ENCODE measurements at regions not wholly inside any gene's neighbourhood (a gene's known extent, or its start where the extent isn't known, plus 50 kb on each side); places are given as distances from the start of the nearest gene placed in this dataset.

DNA sequence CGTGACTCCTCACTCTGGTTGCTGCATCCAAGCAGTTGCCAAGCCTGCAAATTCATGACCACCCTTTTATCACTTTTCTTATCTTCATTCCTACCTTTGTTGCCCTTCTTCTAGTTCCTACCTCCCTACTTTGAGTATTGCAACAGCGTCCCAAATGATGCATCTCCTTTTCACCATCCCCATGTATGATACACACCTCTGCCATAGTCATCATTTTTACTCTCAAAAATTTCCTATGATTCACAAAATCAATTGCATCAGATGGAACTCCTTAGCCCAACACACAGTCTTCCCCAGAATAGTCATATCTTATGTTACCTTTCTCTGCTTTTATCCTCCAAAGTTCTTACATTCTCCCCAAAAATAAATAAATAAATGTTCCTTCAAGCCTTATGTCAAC, 262.6 kb downstream of the TBL1XR1 start:
- TF ChIP-seq, protein P1, sequence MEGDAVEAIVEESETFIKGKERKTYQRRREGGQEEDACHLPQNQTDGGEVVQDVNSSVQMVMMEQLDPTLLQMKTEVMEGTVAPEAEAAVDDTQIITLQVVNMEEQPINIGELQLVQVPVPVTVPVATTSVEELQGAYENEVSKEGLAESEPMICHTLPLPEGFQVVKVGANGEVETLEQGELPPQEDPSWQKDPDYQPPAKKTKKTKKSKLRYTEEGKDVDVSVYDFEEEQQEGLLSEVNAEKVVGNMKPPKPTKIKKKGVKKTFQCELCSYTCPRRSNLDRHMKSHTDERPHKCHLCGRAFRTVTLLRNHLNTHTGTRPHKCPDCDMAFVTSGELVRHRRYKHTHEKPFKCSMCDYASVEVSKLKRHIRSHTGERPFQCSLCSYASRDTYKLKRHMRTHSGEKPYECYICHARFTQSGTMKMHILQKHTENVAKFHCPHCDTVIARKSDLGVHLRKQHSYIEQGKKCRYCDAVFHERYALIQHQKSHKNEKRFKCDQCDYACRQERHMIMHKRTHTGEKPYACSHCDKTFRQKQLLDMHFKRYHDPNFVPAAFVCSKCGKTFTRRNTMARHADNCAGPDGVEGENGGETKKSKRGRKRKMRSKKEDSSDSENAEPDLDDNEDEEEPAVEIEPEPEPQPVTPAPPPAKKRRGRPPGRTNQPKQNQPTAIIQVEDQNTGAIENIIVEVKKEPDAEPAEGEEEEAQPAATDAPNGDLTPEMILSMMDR (conservative IDR thresholded peaks at IDR 0.05; ENCODE audit: low read depth, low read length): no peak
- Histone ChIP-seq H3K4me3 (IDR thresholded peaks at IDR 0.05; ENCODE audit: insufficient read depth, low read depth, low read length) (no peak overlapping the region), H2AFZ (ENCODE audit: low read depth) (no peak overlapping the region), H3K9ac (no peak overlapping the region), H3K79me2 (ENCODE audit: insufficient read depth, low read depth) (no peaks in the 10 kb centered on the region), H3K4me1 (ENCODE audit: low read depth, poor library complexity, severe bottlenecking) (peaks cover 2% of the 10 kb centered on the region), H3K27ac (no peak overlapping the region), H3K36me3 (ENCODE audit: insufficient read depth) (no peaks in the 10 kb centered on the region), H3K27me3 (ENCODE audit: insufficient read depth, low read depth) (no peaks in the 10 kb centered on the region), H4K20me1 (ENCODE audit: insufficient read depth) (no peaks in the 10 kb centered on the region), H3K4me2 (no peak overlapping the region)

DNA sequence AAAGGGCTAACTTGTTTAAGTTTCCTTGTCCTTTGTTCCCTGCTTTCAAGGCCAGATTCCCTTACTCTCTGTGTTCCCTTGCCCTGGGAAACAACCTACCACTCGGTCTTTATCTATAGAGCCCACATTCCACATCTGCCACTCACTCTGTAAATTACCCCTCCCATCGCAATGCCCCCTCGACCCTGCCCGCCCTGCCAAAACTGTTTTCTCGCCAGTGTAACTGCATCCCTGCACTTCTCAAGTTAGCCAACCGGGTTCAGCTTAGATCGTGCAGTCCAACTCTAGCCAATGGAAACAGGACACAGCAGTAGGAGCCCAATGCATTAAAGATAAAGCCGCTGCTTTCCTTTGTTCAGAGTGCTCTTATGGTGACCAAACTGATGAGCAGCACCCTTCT, 263.6 kb downstream of the TBL1XR1 start:
- Histone ChIP-seq H3K79me2 (ENCODE audit: insufficient read depth, low read depth) (no peaks in the 10 kb centered on the region), H3K27ac (no peak overlapping the region), H3K4me2 (no peak overlapping the region), H3K4me3 (IDR thresholded peaks at IDR 0.05; ENCODE audit: insufficient read depth, low read depth, low read length) (no peak overlapping the region), H3K9ac (no peak overlapping the region), H2AFZ (ENCODE audit: low read depth) (no peak overlapping the region), H3K27me3 (ENCODE audit: insufficient read depth, low read depth) (no peaks in the 10 kb centered on the region), H3K36me3 (ENCODE audit: insufficient read depth) (no peaks in the 10 kb centered on the region), H4K20me1 (ENCODE audit: insufficient read depth) (no peaks in the 10 kb centered on the region), H3K4me1 (ENCODE audit: low read depth, poor library complexity, severe bottlenecking) (no peaks in the 10 kb centered on the region)
- TF ChIP-seq, protein P1 (conservative IDR thresholded peaks at IDR 0.05; ENCODE audit: low read depth, low read length): no peak

DNA sequence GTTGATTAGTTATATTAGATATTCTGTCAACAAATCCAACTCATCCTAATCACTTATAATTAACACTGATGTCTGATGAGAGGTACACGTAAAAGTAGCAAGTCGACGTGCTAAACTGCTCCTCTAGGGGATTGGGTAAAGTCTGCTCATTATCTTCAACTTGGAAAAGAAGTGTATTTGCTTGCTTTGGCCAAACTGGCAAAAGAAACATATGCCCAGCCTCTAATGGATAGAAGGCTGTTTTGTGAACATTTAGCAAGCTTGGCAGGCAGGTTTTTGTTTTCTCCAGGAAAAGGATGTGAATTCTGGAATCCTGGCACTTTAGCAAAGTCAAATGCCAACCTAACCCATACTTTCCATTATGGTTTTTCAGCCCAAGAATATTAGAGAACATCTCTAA, 264.8 kb downstream of the TBL1XR1 start:
- H3K4me1 ChIP-seq (ENCODE audit: low read depth, poor library complexity, severe bottlenecking): no peaks in the 10 kb centered on the region
- H4K20me1 ChIP-seq (ENCODE audit: insufficient read depth): no peaks in the 10 kb centered on the region
- no peaks in the 10 kb centered on the region for H3K79me2 ChIP-seq (ENCODE audit: insufficient read depth, low read depth)
- TF ChIP-seq, protein P1 (conservative IDR thresholded peaks at IDR 0.05; ENCODE audit: low read depth, low read length): no peak
- no peaks in the 10 kb centered on the region for H3K36me3 ChIP-seq (ENCODE audit: insufficient read depth)
- no peak overlapping the region for H3K4me2 ChIP-seq
- no peak overlapping the region for H3K4me3 ChIP-seq (IDR thresholded peaks at IDR 0.05; ENCODE audit: insufficient read depth, low read depth, low read length)
- no peak overlapping the region for H3K27ac ChIP-seq
- no peak overlapping the region for H2AFZ ChIP-seq (ENCODE audit: low read depth)
- H3K9ac ChIP-seq: no peak overlapping the region
- no peaks in the 10 kb centered on the region for H3K27me3 ChIP-seq (ENCODE audit: insufficient read depth, low read depth)

DNA sequence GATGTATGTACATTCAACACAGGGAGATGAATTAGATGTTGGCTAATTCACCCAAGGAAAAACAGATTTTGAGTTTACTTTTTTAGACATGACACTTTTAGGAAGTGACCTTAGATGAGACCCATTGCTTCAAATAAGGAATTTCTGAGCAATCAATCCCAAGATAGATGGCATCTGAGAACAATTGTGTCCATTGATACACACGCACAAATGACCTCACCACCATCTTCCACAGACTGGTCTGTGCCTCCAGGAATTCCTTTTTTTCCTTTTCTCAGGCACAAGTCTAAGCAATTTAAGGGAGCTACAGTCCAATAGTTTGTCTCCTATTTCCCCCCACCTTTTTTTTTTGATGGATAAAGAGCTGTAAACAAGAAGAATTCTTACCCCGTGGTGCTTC, 265.3 kb downstream of the TBL1XR1 start:
- no peaks in the 10 kb centered on the region for H3K36me3 ChIP-seq (ENCODE audit: insufficient read depth)
- no peak overlapping the region for H3K9ac ChIP-seq
- no peaks in the 10 kb centered on the region for H3K79me2 ChIP-seq (ENCODE audit: insufficient read depth, low read depth)
- H3K4me2 ChIP-seq: no peak overlapping the region
- no peaks in the 10 kb centered on the region for H3K4me1 ChIP-seq (ENCODE audit: low read depth, poor library complexity, severe bottlenecking)
- H4K20me1 ChIP-seq (ENCODE audit: insufficient read depth): no peaks in the 10 kb centered on the region
- no peak overlapping the region for H3K4me3 ChIP-seq (IDR thresholded peaks at IDR 0.05; ENCODE audit: insufficient read depth, low read depth, low read length)
- no peak overlapping the region for H3K27ac ChIP-seq
- TF ChIP-seq, protein P1 (conservative IDR thresholded peaks at IDR 0.05; ENCODE audit: low read depth, low read length): no peak
- H2AFZ ChIP-seq (ENCODE audit: low read depth): no peak overlapping the region
- no peaks in the 10 kb centered on the region for H3K27me3 ChIP-seq (ENCODE audit: insufficient read depth, low read depth)

DNA sequence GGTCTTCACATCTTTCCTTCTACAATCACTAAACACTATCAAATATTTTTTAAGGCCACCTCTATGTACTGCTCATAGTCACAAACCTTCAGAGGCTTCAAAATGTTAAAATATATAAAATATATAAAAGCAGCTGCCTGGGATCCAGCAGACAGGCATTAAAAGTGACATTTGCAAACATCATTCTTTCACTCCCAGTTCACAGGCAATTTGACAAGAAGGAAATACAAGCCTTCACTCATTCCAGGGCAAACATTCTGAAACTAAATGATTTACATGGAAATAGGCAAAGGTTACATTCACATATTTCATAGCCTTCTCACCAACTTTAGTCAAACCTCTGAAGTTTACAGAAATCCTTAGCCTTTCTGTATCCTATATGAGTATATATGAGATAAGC, 266.3 kb downstream of the TBL1XR1 start:
- Histone ChIP-seq H3K27me3 (ENCODE audit: insufficient read depth, low read depth) (no peaks in the 10 kb centered on the region), H4K20me1 (ENCODE audit: insufficient read depth) (no peaks in the 10 kb centered on the region), H2AFZ (ENCODE audit: low read depth) (no peak overlapping the region), H3K36me3 (ENCODE audit: insufficient read depth) (no peaks in the 10 kb centered on the region), H3K4me3 (IDR thresholded peaks at IDR 0.05; ENCODE audit: insufficient read depth, low read depth, low read length) (no peak overlapping the region), H3K79me2 (ENCODE audit: insufficient read depth, low read depth) (no peaks in the 10 kb centered on the region), H3K4me1 (ENCODE audit: low read depth, poor library complexity, severe bottlenecking) (no peaks in the 10 kb centered on the region), H3K27ac (no peak overlapping the region), H3K9ac (no peak overlapping the region), H3K4me2 (no peak overlapping the region)
- TF ChIP-seq, protein P1 (conservative IDR thresholded peaks at IDR 0.05; ENCODE audit: low read depth, low read length): no peak

Measured in KMS-11 (cell line).